ENCODE measurements at regions not wholly inside any gene's neighbourhood (a gene's known extent, or its start where the extent isn't known, plus 50 kb on each side); places are given as distances from the start of the nearest gene placed in this dataset.

DNA sequence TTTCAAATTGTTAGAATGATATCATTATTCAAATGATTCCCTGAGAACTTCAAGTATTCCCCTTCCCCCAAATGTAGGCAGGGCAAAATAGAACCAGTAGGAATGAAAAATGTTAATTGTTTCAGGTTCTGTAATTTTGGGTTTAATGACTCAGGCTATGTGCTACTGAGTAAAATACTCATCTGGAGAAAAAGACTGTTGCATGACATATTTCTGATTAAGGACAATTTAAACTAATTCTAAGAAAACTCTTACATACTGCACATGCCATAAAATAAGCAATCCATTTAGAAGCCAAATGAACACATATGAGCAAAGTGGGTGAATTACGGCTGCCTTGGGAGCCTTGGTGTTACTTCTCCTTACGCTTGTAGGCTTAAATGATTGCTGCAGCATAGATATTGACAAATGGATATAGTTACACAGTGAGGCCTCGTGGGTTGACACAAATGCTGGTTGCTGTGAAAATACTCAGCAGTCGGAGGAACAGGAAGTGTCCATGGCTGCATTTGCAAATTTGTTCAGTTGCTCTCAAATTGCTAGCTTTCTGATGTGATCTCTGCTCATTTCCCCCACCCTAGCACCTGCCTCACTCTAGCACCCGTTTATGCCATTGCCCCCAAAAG is 174.9 kb upstream of the DMAC1 start:
- TF ChIP-seq, protein P1, sequence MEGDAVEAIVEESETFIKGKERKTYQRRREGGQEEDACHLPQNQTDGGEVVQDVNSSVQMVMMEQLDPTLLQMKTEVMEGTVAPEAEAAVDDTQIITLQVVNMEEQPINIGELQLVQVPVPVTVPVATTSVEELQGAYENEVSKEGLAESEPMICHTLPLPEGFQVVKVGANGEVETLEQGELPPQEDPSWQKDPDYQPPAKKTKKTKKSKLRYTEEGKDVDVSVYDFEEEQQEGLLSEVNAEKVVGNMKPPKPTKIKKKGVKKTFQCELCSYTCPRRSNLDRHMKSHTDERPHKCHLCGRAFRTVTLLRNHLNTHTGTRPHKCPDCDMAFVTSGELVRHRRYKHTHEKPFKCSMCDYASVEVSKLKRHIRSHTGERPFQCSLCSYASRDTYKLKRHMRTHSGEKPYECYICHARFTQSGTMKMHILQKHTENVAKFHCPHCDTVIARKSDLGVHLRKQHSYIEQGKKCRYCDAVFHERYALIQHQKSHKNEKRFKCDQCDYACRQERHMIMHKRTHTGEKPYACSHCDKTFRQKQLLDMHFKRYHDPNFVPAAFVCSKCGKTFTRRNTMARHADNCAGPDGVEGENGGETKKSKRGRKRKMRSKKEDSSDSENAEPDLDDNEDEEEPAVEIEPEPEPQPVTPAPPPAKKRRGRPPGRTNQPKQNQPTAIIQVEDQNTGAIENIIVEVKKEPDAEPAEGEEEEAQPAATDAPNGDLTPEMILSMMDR (IDR thresholded peaks at IDR 0.05): no peak
- TF ChIP-seq POLR2AphosphoS5 (IDR thresholded peaks at IDR 0.05): no peak
- no peak for TF ChIP-seq POLR2A (IDR thresholded peaks at IDR 0.05)
